K562 (cell line): ENCODE measurements at regions not wholly inside any gene's neighbourhood (a gene's known extent, or its start where the extent isn't known, plus 50 kb on each side); places are given as distances from the start of the nearest gene placed in this dataset.

Source experiments
- ATAC-seq: fragments of 200-7000 bp; cut with Tn5 transposase; 3 replicates; pipeline ENCODE4 v1.9.1; 2020; ENCODE audit warnings: moderate library complexity
- BruUV-seq: library from RNA; stranded (reverse); fragments of 400-500 nt; replicated peaks from 2 replicates; lab custom pipeline; 2021; lab: Mats Ljungman, UMichigan
- CTCF ChIA-PET: fragments of 300-600 bp; formaldehyde crosslinking; extraction: SDS; loops from one replicate; lab custom pipeline; 2021; ENCODE audit warnings: low intra/inter-chr PET ratio; lab: Yijun Ruan, JAX
- POLR2A ChIA-PET: fragments of 300-600, 350-650 bp; sonication (Branson Sonifier 250); formaldehyde crosslinking; extraction: SDS; loops from one replicate; lab custom pipeline; 2021; ENCODE audit warnings: antibody characterized with exemption, inconsistent platforms; lab: Yijun Ruan, JAX
- DNase-seq, 4 experiments: peaks; one replicate each; pipeline versions ENCODE4 v3.0.0 to v3.0.0-alpha.2; 2011 to 2018; ENCODE audit warnings: low spot score in 3 of 4, mixed read lengths in 3 of 4; ENCODE audit errors: extremely low read depth in 1 of 4
- FAIRE-seq: peaks from 2 replicates; lab custom pipeline; 2011; peaks lifted over from hg19 to GRCh38; lab: Jason Lieb, UNC
- H2AFZ ChIP-seq: 2 replicates; pipeline ENCODE4 v1.6.0; 2011; ENCODE audit warnings: low read depth, low read length, control low read depth, inconsistent platforms
- H3K27ac ChIP-seq: fragments of 200-600 bp; 3 replicates; pipeline ENCODE4 v1.8.0; 2011; ENCODE audit warnings: low read depth, mild to moderate bottlenecking, control low read depth, inconsistent platforms, low read length, moderate library complexity, mixed read lengths; ENCODE audit errors: extremely low read depth
- H3K27me3 ChIP-seq, 2 experiments: fragments of 300-600 bp in 1 of 2; 2 replicates in 1 of 2; 3 replicates in 1 of 2; pipeline versions ENCODE4 v1.6.0 to v1.8.0; 2011; ENCODE audit warnings: inconsistent platforms in 2 of 2, low read length in 2 of 2, mild to moderate bottlenecking in 1 of 2, mixed read lengths in 1 of 2, moderate library complexity in 1 of 2; ENCODE audit not compliant: control insufficient read depth in 2 of 2, insufficient read depth in 2 of 2
- H3K36me3 ChIP-seq: fragments of 300-600 bp; 3 replicates; pipeline ENCODE4 v1.8.0; 2011; ENCODE audit warnings: mild to moderate bottlenecking, low read length, inconsistent platforms; ENCODE audit not compliant: control insufficient read depth, insufficient read depth
- H3K4me1 ChIP-seq, 2 experiments: fragments of 200-600 bp in 1 of 2; replicated peaks in 1 of 2; 2 replicates in 1 of 2; 3 replicates in 1 of 2; pipeline versions ENCODE4 v1.5.1 to v1.8.0; 2011; ENCODE audit warnings: inconsistent platforms in 2 of 2, low read length in 2 of 2, mild to moderate bottlenecking in 1 of 2, mixed read lengths in 1 of 2, moderate library complexity in 1 of 2; ENCODE audit not compliant: control insufficient read depth in 2 of 2, insufficient read depth in 2 of 2
- H3K4me2 ChIP-seq: 2 replicates; pipeline ENCODE4 v1.6.1; 2011; ENCODE audit warnings: low read length, control low read depth, inconsistent platforms, mixed read lengths; ENCODE audit not compliant: insufficient read depth
- H3K4me3 ChIP-seq: fragments of 200-600 bp; sonication (generic), shearing (Covaris generic); 2 replicates; pipeline ENCODE4 v1.5.1; 2016; ENCODE audit warnings: control low read depth, inconsistent platforms
- H3K79me2 ChIP-seq: fragments of 200-600 bp; 3 replicates; pipeline ENCODE4 v1.8.0; 2011; ENCODE audit warnings: low read length, inconsistent platforms; ENCODE audit not compliant: control insufficient read depth, insufficient read depth
- H3K9ac ChIP-seq, 2 experiments: 2 replicates each; pipeline versions ENCODE4 v1.6.0 to v1.6.1; 2011; ENCODE audit warnings: low read depth in 2 of 2, low read length in 2 of 2, control low read depth in 1 of 2, inconsistent platforms in 1 of 2, mild to moderate bottlenecking in 1 of 2, mixed read lengths in 1 of 2; ENCODE audit not compliant: insufficient read depth in 1 of 2
- H3K9me1 ChIP-seq: one replicate; pipeline ENCODE4 v1.6.0; 2011; ENCODE audit warnings: inconsistent platforms, mild to moderate bottlenecking, low read length, moderate library complexity; ENCODE audit not compliant: control insufficient read depth, insufficient read depth
- H3K9me3 ChIP-seq: replicated peaks from 2 replicates; pipeline ENCODE4 v1.5.1; 2011; ENCODE audit warnings: low read depth, low read length, inconsistent platforms; ENCODE audit not compliant: control insufficient read depth, insufficient read depth
- H4K20me1 ChIP-seq: replicated peaks from 2 replicates; pipeline ENCODE4 v1.6.1; 2011; ENCODE audit warnings: low read length, inconsistent platforms, mixed read lengths; ENCODE audit not compliant: control insufficient read depth, insufficient read depth
- ATF1 ChIP-seq, 2 experiments: fragments of 450-650 bp in 1 of 2; IDR thresholded peaks; 2 replicates each; pipeline ENCODE4 v1.6.1; 2016; ENCODE audit warnings: missing compliant biosample characterization in 1 of 2, missing genetic modification characterization in 1 of 2
- BHLHE40 ChIP-seq: IDR thresholded peaks from 2 replicates; pipeline ENCODE4 v1.6.1; 2011; ENCODE audit warnings: low read length, improper control_type of control experiment
- E2F8 ChIP-seq: fragments of 450-650 bp; IDR thresholded peaks from 2 replicates; pipeline ENCODE4 v1.7.1; 2018; ENCODE audit warnings: mild to moderate bottlenecking, low read depth; ENCODE audit not compliant: partially characterized antibody
- ETV5 ChIP-seq: sonication (generic); formaldehyde crosslinking; IDR thresholded peaks from 2 replicates; pipeline ENCODE4 v1.4.0; 2020; ENCODE audit warnings: low read depth, mild to moderate bottlenecking, missing genetic modification reagents
- ETV6 ChIP-seq, 3 experiments: fragments of 150-350 bp in 1 of 3; sonication (generic) in 1 of 3; formaldehyde crosslinking in 1 of 3; IDR thresholded peaks; 2 replicates each; pipeline versions ENCODE4 v1.6.1 to v1.8.0; 2014 to 2022; ENCODE audit warnings: borderline replicate concordance in 2 of 3, low read depth in 2 of 3, antibody characterized with exemption in 1 of 3, low read length in 1 of 3, mild to moderate bottlenecking in 1 of 3, missing genetic modification reagents in 1 of 3
- HDAC3 ChIP-seq: fragments of 450-650 bp; IDR thresholded peaks from 2 replicates; pipeline ENCODE4 v1.6.1; 2018; ENCODE audit warnings: borderline replicate concordance, mild to moderate bottlenecking, moderate library complexity; ENCODE audit not compliant: partially characterized antibody
- KLF16 ChIP-seq: IDR thresholded peaks from 2 replicates; pipeline ENCODE4 v1.6.1; 2016; ENCODE audit warnings: antibody characterized with exemption
- MAX ChIP-seq: sonication (generic); formaldehyde crosslinking; IDR thresholded peaks from 2 replicates; pipeline ENCODE4 v1.9.0; 2022; ENCODE audit warnings: mild to moderate bottlenecking, missing genetic modification reagents
- PTRF ChIP-seq: fragments of 450-650 bp; IDR thresholded peaks from 2 replicates; pipeline ENCODE4 v1.6.1; 2016; ENCODE audit warnings: mild to moderate bottlenecking, missing genetic modification characterization, missing compliant biosample characterization
- STAT5B ChIP-seq: fragments of 250-450 bp; sonication (Bioruptor Pico); IDR thresholded peaks from 2 replicates; pipeline ENCODE4 v1.8.0; 2021; ENCODE audit warnings: mild to moderate bottlenecking, inconsistent platforms
- THAP12 ChIP-seq: fragments of 250-450 bp; sonication (Bioruptor Pico); IDR thresholded peaks from 2 replicates; pipeline ENCODE4 v1.9.0; 2021; ENCODE audit warnings: mild to moderate bottlenecking, inconsistent platforms
- ZBED1 ChIP-seq: IDR thresholded peaks from 2 replicates; pipeline ENCODE4 v1.6.1; 2014
- ZBTB49 ChIP-seq: sonication (generic); formaldehyde crosslinking; IDR thresholded peaks from 2 replicates; pipeline ENCODE4 v1.8.0; 2022; ENCODE audit warnings: missing genetic modification reagents, mild to moderate bottlenecking, borderline replicate concordance
- ZNF436 ChIP-seq: fragments of 250-450, 450-650 bp; sonication (Bioruptor Pico); formaldehyde crosslinking; IDR thresholded peaks from 2 replicates; pipeline ENCODE4 v1.7.0; 2020; ENCODE audit warnings: mild to moderate bottlenecking
- ZNF830 ChIP-seq: fragments of 250-450 bp; sonication (Bioruptor Pico); IDR thresholded peaks from 2 replicates; pipeline ENCODE4 v1.5.0; 2021; ENCODE audit warnings: mild to moderate bottlenecking
- WGBS: fragments of 100-300 bp; shearing (Covaris generic); methylation state at CpG from one replicate; pipeline ENCODE4 v1.1.6; 2016; ENCODE audit warnings: low coverage, mixed read lengths; ENCODE audit not compliant: insufficient coverage; ENCODE audit errors: missing lambda C conversion rate; 5-methylcytosine and 5-hydroxymethylcytosine counted together
- in situ Hi-C: fragments of 300-500 bp; cut with MboI; formaldehyde crosslinking; loops from 4 replicates; pipeline ENCODE4 v1.15.0; 2018; ENCODE audit warnings: inconsistent platforms, mixed read lengths
- intact Hi-C: fragments of 100-400 bp; cut with micrococcal nuclease; formaldehyde crosslinking; loops from 2 replicates; pipeline ENCODE4 v1.14.2; 2022

GRCh38 chr11:10388101-10388500, 67.0 kb upstream of the AMPD3 start:
- H3K27ac ChIP-seq: no peak overlapping the region
- ATAC-seq (no peak), FAIRE-seq (no peak), DNase-seq (no peak)
- in situ Hi-C loops (no loop called here), intact Hi-C loops (no loop called here)
- 2% methylated on average over 5 of the region's 5 CpGs for WGBS
- POLR2A ChIA-PET: interaction anchor here (1.2 to 1.4 kb wide), 2 partner anchors 9 to 14 kb away, joined by 4 read pairs; no protein-coding TSS in a partner anchor
- no peak overlapping the region for H3K4me3 ChIP-seq
- H3K79me2 ChIP-seq: no peaks in the 10 kb centered on the region
- BruUV-seq: no TSS peak
- H3K9ac ChIP-seq: no peak overlapping the region
- peaks cover 25 to 48% of the 10 kb centered on the region in 2 experiments for H3K27me3 ChIP-seq
- H2AFZ ChIP-seq: no peak overlapping the region
- CTCF ChIA-PET: no interaction called here
- H3K4me2 ChIP-seq: no peak overlapping the region
- H3K9me3 ChIP-seq: no peaks in the 10 kb centered on the region
- peaks cover 3% of the 10 kb centered on the region for H3K9me1 ChIP-seq
- no peaks in the 10 kb centered on the region; the same call in 1 of the 2 replicates for H4K20me1 ChIP-seq
- H3K4me1 ChIP-seq: no peaks in the 10 kb centered on the region; a peak in 1 of 5 replicates
- no peaks in the 10 kb centered on the region for H3K36me3 ChIP-seq
- TF ChIP-seq KLF16 (no peak), THAP12 (CRISPR knock-in tag) (no peak), PTRF (tag) (no peak), ETV5 (no peak), ETV6 (IDR thresholded peaks at IDR 0.05; ENCODE audit: borderline replicate concordance in 1 of 2, low read depth in 2 of 2, low read length in 1 of 2) (no peak), ETV6 (CRISPR knock-in tag; IDR thresholded peaks at IDR 0.05; ENCODE audit: borderline replicate concordance) (no peak), ZNF830 (CRISPR knock-in tag) (no peak), BHLHE40 (no peak), STAT5B (no peak), HDAC3 (no peak), MAX (no peak), ATF1 (CRISPR knock-in tag; IDR thresholded peaks at IDR 0.05) (no peak), ATF1 (tag; IDR thresholded peaks at IDR 0.05) (no peak), E2F8 (no peak), ZBED1 (no peak), ZBTB49 (CRISPR knock-in tag) (no peak), ZNF436 (CRISPR knock-in tag) (no peak)
